ENCODE measurements at regions not wholly inside any gene's neighbourhood (a gene's known extent, or its start where the extent isn't known, plus 50 kb on each side); places are given as distances from the start of the nearest gene placed in this dataset.

DNA sequence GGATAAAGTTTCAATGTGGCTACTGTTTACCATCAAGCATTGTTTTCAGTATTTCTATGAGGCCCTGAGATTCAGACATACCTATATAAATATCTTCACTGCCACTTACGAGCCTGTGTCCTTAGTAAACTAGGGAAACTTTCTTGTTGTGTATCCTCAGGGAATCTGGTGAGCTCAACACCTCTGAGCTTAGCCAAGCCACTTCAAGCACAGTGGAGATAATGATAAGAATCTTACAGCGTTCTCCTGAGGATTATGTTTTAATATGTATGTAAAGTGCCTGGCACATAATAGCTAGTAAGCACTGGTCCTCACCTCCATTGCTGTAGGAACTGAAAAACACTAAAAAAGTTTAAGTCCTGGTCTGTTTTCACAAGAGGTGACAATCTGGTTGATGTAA, 268.3 kb downstream of the SKIDA1 start:
- TF ChIP-seq, protein P1, sequence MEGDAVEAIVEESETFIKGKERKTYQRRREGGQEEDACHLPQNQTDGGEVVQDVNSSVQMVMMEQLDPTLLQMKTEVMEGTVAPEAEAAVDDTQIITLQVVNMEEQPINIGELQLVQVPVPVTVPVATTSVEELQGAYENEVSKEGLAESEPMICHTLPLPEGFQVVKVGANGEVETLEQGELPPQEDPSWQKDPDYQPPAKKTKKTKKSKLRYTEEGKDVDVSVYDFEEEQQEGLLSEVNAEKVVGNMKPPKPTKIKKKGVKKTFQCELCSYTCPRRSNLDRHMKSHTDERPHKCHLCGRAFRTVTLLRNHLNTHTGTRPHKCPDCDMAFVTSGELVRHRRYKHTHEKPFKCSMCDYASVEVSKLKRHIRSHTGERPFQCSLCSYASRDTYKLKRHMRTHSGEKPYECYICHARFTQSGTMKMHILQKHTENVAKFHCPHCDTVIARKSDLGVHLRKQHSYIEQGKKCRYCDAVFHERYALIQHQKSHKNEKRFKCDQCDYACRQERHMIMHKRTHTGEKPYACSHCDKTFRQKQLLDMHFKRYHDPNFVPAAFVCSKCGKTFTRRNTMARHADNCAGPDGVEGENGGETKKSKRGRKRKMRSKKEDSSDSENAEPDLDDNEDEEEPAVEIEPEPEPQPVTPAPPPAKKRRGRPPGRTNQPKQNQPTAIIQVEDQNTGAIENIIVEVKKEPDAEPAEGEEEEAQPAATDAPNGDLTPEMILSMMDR (IDR thresholded peaks at IDR 0.05; ENCODE audit: control extremely low read depth in 1 of 3, insufficient read depth in 1 of 3, low read depth in 1 of 3, low read length in 3 of 3): no peak
- TF ChIP-seq POLR2A (IDR thresholded peaks at IDR 0.05; ENCODE audit: control extremely low read depth in 1 of 2, low read depth in 2 of 2, low read length in 2 of 2) (no peak), EZH2 (IDR thresholded peaks at IDR 0.05; ENCODE audit: low read depth, low read length, severe bottlenecking) (no peak)
